ENCODE measurements at regions not wholly inside any gene's neighbourhood (a gene's known extent, or its start where the extent isn't known, plus 50 kb on each side); places are given as distances from the start of the nearest gene placed in this dataset.

DNA sequence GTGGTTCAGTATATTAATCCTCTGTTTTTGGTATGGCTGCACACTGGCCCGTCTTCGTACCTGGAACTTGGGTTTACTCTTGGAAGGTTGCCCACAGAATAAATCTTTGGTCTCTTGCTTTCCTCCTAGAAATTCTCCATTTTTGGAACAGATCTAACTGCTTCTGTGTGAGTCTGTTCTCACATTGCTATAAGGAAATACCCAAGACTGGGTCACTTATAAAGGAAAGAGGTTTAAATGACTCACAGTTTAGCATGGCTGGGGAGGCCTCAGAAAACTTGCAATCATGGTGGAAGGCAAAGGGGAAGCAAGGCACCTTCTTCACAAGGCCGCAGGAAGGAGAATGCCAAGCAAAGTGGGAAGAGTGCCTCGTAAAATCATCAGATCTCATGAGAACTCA, 407.8 kb upstream of the PDE3A start:
- TF ChIP-seq TAF1 (IDR thresholded peaks at IDR 0.05; ENCODE audit: low read depth, low read length) (no peak), POLR2AphosphoS5 (IDR thresholded peaks at IDR 0.05; ENCODE audit: low read depth, low read length) (no peak), POLR2A (IDR thresholded peaks at IDR 0.05; ENCODE audit: low read depth, low read length) (no peak), POU2F2 (IDR thresholded peaks at IDR 0.05; ENCODE audit: low read depth, low read length) (no peak)

Data from GM12891 (cell line).